Inflammatory macrophage treated with lipopolysaccharide for 4 hours (primary cell): ENCODE measurements at regions not wholly inside any gene's neighbourhood (a gene's known extent, or its start where the extent isn't known, plus 50 kb on each side); places are given as distances from the start of the nearest gene placed in this dataset.
A peak's percentile ranks its signal among the peaks of the same experiment; 100 is the strongest.
"Not testable (repeated sequence)": the region's sequence is repeated elsewhere in the genome, so short reads cannot be mapped to it uniquely, and the experiment has no call there.

Experiments
- DNase-seq: peaks from one replicate; pipeline ENCODE4 v3.0.0-alpha.2; 2020

GRCh38 chr5:176748967-176749935 lies 61.1 kb upstream of the UNC5A start:
- no peak for DNase-seq

- no peak for DNase-seq
Observed at GRCh38 chr5:176750144-176750543, 60.2 kb upstream of the UNC5A start.

- peak; percentile 4 for DNase-seq
Observed at GRCh38 chr5:176754376-176754973, 55.9 kb upstream of the UNC5A start.

GRCh38 chr5:176755593-176755992 lies 54.8 kb upstream of the UNC5A start:
- DNase-seq, result not testable (repeated sequence)

GRCh38 chr5:176757569-176757968 lies 52.8 kb upstream of the UNC5A start:
- not testable (repeated sequence) for DNase-seq
